ENCODE measurements at regions not wholly inside any gene's neighbourhood (a gene's known extent, or its start where the extent isn't known, plus 50 kb on each side); places are given as distances from the start of the nearest gene placed in this dataset.
"Not testable (repeated sequence)": the region's sequence is repeated elsewhere in the genome, so short reads cannot be mapped to it uniquely, and the experiment has no call there.

GRCh38 chr2:87636735-87637134, 111.2 kb upstream of the PLGLB2 start:
- TF ChIP-seq CTCF (IDR thresholded peaks at IDR 0.05 in 4 of 5, conservative IDR thresholded peaks at IDR 0.05 in 1 of 5); POLR2A (IDR thresholded peaks at IDR 0.05): not testable (repeated sequence)
